HG03342 (cell line): ENCODE measurements at regions not wholly inside any gene's neighbourhood (a gene's known extent, or its start where the extent isn't known, plus 50 kb on each side); places are given as distances from the start of the nearest gene placed in this dataset.

ENCODE experiments used
- ATAC-seq: cut with Tn5 transposase; IDR thresholded peaks from one replicate; pipeline ENCODE4 v1.9.1; 2021; ENCODE audit warnings: mild to moderate bottlenecking, moderate library complexity; ENCODE audit not compliant: unreplicated experiment

DNA sequence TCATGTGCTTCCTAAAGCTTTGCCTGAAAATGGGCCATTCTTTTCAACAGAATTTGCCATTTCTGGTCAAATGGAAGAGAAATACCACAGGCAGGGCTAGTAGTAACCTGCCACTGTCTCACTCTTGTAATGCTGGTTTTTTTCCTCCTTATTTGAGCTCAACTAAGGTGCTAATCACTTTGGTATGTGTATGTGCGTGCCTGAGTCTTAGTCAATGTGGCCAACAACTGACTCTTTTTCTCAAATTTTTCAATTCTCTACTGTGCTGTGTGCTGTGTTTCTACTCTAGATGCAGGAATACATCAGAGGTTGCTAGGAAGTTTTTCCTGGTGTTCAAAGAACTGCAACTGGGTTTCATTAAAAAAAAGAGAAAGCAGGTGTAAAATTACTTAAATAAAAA lies 870.2 kb downstream of the EFNB2 start:
- no peak for ATAC-seq

DNA sequence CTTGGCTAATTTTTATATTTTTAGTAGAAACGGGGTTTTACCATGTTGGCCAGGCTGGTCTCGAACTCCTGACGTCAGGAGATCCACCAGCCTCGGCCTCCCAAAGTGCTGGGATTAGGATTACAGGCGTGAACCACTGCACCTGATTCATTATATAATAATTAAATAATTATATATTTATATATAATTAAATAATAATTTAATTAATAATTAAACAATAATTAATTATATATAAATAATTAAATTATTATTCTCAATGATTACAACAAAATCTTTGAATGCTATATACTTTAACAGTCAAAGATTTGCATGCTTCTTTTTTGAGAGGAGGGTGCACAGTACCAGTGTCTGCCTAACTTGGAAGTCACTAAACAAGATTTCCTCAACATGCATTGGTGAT lies 872.3 kb downstream of the EFNB2 start:
- no peak for ATAC-seq

DNA sequence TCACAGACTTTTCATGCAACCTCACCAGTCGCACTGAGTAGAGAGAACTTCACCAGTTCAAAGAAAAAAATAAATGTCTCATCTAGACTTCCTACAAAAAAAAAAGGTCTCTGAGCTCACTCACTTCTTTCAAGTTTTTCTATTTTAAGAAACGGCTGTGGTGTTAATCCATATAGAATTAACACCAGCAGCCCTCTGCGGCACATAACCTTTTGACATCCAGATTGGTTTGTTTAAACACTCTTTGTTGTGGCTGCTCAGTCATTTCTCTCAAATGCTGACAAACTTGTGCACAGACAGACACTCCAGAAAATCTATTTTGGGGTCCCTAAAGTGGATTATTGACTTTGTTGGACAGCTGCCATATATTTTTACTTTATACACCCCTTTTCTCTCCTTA lies 874.9 kb downstream of the EFNB2 start:
- ATAC-seq = no peak

DNA sequence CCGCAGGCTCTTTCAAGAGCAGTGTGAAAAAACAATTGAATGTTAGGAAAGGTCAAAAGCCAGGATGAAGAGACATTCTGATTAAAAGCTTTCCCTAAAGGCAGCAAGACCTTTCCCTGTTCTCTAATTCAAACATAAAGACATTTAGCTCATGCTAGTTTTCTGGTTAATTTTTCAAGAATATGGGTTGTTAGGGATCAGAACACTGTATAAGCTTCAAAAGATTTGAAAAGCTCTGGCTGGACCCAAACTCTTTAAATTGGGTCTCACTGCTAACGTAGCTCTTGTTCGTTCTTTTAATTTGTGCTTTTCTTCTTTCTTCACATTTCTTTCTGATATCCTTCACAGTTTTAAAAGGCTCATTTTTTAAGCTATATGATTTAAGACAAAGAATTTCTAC lies 877.0 kb downstream of the EFNB2 start:
- ATAC-seq = no peak

DNA sequence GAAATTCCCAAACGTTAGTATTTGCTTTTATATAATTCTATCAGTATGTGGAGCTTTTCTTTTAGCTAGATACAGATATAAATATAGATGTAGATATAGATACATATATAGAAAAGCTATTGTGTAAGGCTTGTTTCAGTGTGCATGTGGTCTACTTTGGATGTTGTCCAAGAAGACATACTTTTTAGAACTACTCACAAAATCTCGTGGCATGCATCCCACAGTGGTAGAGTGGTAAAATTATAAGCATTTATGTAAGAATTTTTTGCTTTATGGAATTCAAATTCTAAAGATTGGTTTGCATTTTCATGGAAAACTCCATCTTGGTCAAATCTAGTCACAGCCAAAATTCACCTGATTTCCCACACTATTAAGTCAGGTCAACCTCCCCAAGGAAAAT lies 880.4 kb downstream of the EFNB2 start:
- ATAC-seq = no peak

DNA sequence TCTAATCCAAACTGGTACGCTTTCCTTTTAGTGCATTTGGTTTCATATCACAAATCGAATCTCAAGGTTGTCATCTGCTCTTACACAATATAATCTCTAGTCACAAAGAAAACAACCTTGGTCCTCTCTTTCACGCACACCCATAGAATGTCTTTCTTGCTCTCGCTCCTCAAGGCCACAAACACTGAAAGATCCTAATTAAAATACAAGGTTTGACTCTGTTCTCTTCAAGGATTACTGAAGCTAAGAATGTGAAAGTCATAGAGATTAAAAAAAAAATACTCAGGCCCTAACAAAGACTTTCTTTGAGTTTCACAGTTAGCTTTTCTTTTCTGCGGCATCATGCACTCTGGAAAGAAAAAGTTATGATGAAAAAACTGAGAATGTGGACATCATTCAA lies 891.5 kb downstream of the EFNB2 start:
- ATAC-seq = no peak

DNA sequence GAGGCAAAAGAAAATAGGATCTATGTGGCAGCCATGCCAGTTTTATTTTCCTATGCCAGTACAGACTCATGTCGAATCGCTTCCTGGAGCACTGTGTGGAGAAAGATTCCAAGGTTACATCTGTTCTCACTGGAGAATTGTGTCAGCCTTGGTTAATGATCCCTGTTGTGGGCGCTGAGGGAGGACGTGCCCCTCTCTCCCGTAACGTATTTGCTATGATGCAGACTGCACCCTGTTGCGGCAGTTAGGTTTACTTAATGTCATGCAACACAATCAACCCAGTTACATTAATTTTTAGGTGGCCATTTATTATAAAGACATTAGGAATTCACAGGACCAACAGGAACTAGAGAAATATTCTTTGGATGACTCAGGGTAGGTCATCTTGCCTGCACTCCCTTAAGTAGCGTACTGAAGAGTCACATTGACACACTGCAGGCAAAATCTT lies 892.9 kb downstream of the EFNB2 start:
- ATAC-seq = no peak

DNA sequence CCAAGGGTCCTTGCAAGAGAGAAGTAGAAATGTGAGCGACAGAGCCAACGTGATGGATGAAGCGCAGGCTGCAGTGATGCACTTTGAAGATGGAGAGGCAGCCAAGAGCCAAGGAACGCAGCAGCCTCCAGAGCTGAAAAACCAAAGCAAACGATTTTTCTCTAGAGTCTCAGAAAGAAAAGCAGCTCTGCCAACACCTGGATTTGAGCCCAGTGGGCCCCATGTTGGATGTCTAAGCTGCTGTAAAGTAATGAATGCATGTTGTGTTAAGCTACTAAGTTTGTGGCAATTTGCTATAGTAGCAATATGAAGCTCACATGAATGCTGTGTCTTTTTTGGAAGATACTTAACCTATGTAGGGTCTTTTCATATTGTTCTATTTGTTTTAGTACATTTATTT lies 894.3 kb downstream of the EFNB2 start:
- ATAC-seq = no peak

DNA sequence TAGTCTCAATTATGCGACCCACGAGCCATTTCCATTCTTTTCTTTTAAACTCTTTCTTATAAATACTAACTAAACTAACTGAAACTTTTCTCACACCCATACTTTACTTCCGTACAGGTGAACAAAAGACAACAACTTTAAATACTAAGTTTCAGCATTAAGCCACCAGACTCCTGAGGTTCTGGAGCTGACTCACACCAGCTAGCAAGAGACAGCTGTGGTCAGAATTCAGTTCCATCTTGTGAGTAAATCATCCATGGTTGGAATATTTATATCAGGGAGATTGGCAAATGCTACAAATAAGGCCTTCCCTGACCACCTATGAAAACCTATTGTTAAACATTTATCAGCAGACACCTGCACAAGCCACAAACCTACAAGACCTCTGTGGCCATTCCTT lies 897.0 kb downstream of the EFNB2 start:
- ATAC-seq = no peak

DNA sequence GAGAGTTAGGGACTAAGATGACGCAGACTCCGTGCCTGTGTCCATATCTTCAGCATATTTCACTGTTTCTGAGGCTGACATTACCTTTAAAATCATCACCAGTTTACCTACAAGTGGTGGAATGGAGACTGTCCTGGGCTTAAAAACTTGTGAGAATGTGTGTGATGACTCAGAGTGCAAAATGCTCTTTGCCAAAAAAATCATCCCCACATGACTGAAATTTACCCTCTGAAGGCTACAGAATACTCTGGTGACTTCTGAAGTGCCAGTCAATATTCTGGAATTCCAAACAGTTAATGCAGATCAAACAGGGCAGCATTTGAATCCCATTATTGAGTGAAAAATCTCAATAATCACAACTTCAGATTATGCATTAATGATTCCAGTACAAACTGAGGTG lies 901.4 kb downstream of the EFNB2 start:
- ATAC-seq = no peak

DNA sequence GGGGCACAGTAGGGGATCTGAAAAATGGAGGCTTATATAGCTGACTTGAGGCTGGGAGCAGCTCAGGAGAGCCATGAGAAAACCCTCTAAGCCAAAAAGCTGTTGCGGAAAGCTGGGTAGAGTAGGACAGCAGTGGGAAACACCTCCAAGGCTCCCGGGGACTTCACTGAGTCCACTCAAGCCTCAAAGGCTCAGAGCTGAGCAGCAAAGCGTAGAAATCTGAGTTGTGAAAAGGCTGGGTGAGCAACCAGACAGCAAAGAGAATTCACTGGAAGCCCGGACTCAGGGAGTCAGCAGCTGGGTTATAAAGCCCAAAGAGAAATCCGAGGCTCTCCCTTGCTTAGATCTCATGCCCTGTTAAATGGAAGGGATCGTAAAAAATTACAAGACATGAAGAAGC lies 905.0 kb downstream of the EFNB2 start:
- no peak for ATAC-seq

DNA sequence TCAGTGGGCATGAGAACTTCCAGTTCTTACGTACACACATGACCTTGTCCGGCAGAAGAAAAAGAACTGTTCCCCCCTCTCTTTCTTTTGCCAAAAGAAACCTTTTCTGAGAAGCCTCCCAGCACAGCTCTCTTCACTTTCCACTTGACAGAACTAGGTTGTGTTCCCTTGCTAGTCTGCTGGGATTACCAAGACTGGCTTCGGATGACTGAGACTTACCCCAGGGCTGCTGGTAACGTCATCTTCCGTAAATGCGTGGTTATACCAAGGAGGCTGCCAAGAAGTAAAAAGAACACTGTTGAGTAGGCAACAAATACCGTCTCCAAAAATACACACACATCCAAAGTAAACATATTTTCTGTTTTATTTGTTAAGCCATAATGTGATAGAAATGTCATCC lies 908.2 kb downstream of the EFNB2 start:
- no peak for ATAC-seq

DNA sequence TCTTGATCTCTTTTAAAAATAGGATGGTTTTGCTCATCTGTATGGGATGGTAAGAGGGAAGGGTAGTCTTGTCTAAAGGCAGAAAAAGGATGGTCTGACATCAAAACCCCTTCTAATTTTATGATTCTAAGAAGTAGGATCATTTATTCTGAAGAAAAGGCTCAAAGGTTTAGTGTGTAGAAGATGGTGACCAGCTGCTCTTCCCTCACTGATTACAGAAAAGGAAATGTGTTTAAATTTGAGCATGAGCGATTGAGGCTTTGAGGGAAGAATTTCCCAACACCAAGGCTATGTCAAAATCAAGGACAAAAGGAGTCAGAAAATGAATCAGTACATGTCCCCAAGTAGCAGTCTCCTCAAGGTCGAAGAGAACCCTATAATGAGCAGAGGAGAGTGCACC lies 909.8 kb downstream of the EFNB2 start:
- ATAC-seq = no peak

DNA sequence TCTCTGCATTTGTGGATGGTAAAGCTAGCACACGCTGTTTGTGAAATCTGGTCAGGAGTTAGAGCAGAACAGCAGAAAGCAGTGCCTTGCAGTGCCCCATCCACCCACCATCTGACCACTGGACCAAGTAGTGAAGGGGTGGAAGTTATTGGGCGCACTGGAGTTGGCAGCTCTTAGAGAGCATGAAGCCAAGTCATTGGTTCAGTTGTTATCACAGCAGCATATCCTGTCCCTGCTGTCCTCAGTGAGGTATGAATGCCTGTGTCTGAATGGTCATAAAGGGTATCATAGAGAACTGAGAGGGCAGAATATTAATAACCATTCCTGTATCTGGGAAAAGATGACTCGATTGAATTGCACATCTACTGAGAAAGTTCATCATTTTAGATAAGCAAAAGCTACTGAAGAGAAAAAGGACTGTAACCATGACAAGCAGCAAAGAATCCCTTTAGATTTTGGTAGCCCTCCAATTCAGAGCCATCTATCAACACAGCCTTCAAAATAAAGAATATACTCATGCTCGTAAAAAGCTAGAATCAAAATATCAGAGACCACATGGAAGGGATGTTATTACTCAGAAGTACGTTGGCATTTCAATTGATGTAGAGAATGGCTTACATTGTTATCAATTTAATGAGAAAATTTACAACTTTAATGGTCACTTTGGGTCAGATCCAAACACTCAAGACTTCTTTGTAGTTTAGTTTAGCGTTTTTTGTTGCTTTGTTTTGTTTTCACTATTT lies 919.0 kb downstream of the EFNB2 start:
- ATAC-seq = no peak

DNA sequence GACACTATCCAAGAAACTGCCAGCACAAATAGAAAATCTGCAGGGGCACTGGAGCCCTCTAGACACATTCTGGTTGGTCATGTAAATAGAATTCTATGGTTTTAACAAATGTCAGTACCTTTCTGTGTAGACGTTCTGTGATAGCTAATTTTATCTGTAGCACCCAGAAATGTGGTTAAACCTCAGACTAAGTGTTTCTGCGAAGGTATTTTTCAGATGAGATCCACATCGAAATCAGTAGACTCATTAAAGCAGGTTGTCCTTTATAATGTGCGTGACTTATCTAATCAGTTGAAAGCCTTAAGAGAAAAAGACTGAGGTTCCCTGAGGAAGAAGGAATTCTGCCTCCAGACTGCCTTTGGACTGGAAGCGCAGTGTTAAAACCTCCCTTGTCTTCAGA lies 922.9 kb downstream of the EFNB2 start:
- ATAC-seq = no peak

DNA sequence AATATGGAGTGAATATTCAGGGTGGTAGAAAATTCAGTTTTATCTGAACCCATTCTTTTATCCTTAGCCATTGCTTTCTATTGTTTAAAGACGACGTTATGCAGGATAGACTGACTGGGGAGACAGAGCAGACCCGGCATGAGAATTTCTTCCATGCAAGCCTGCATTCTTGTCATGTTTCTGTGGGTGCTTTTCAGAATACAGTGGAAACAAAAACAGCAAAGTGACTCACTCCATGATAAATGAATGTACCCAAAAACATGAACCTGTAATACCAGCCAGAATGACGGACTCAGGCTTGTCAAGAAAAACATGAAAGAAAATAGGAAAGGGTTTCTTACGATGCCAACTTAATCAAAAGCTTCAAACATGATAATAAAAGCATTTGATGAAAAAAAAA lies 924.0 kb downstream of the EFNB2 start:
- ATAC-seq = no peak

DNA sequence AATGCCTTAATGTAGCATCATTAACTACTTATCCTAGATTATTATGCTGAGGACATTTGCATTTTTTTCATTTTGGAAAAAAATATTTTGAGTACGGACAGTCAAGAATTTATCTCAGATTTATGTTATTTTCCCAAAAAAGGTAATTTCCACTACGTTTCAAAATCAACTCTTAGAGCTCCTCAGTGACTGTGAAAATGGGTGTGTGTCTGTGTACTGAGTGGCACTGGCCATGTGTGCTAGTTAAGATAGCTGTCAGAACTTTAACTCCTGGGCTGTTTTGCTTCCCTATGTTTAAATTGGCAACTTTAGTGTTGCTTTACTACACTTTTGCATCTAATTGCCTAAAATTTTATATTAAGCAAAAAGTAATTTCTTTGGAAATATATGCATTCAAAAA lies 927.4 kb downstream of the EFNB2 start:
- ATAC-seq = no peak

DNA sequence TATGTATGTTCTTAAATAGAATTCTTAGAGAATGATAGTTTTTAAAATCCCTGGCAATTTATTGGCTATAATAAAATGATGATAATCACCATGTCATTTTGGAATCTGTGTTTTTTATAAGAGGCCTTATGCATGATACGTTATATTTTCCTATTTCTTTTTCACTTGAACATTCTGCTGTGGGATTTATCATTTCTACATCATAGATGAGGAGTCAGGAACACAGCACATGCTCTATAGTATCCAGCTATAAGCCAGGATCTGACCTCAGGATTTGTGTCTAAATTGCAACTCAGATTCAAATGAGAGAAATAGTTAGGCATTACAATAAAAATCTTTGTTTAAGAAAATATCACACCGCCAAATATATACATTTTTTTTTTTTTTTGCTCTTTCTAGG lies 928.0 kb downstream of the EFNB2 start:
- ATAC-seq = no peak

DNA sequence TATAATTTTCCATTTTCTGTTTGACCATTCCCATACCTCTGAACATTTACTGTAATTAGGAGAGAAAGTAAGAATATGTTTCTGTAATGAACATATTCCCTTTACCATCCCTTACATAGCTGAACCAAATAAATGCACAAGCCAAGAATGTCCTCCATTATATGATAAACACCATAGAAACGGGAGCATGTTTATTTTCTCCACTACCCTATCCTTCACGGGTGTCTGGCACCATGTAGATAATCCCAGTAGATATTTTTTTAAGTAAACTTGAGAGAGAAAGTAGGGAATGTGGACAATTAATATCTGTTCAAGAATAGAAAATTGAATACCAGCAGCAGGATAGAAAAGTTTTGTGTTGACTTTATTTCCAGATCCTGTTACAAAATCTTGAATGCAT lies 928.4 kb downstream of the EFNB2 start:
- ATAC-seq = no peak

DNA sequence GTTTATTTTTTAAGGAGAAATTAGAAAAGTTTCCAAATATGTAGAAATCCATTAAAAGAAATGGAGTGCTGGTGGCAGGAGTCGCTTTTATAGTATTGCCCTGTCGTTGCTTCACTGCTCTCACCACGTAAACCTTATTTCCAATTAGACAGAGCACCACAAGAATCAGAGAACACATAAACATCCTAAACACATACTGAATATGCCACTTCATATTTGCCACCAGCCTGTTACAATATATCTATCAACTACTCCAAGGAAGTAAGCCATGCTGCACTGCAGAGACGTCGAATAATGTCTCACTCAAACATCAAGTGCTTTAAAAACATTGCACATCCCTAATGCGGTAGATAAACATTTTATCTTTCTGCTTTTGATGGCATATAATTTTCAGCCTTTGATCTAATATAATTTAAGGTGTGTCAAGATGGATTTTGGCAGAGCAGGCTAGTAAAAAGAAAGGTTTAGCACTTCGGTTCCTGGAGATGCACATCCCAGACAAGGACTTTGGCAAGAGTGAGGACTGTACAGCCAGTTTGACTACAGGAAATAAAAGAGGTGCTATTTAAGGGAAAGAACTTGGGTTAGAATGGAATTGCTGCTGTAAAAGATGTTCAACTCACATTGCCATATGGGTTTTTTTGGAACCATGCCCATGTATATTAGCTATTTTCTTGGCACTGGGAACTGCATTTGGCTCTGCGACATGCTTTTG lies 932.3 kb downstream of the EFNB2 start:
- ATAC-seq = no peak

DNA sequence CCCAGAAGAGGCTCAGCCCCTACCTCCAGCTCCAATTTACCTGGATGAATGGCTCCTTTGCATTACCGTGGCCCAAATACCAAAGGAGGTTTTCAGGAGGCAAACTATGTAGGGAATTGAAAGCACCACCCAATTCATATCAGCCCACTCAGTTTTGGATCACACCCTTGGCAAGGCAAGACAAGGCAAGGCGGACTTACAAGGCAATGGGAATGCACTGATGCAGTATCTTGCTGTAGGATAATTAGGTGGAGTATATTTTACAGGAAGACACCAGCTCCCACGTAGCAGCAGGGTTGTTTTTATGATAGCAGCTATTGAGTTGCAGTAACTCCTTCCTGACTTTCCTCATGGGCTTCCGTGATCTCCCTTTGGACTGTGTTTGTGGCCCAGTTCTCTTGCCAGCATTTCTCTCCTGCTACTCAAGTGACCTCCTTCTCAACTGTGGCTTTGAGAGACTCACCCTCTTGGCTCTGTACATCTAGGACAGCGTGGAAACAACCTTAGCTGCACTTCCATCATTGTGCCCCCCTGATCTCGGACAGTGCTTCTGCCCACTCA lies 935.9 kb downstream of the EFNB2 start:
- ATAC-seq = no peak

DNA sequence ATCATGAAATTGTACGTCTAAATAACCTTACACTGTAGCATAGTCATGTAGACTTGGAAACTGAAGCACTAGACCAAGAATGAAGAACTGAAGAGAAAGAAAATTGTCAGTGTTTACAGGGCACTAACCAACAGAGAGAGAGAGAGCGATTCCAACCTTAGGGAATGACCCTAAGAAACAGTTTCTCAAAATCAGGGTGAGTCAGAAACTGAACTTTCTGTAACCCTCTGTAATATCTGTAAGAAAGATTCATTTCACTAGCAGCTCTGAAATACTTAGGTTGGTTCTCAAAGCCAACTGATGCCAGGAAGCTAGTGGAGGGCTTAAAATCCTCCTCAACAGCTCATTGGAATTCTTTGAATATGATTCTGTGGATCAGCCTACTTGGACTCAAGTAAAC lies 936.9 kb downstream of the EFNB2 start:
- ATAC-seq = no peak
